HL-60 (cell line): ENCODE measurements at regions not wholly inside any gene's neighbourhood (a gene's known extent, or its start where the extent isn't known, plus 50 kb on each side); places are given as distances from the start of the nearest gene placed in this dataset.

Source experiments
- CTCF ChIP-seq: IDR thresholded peaks from one replicate; pipeline ENCODE4 v1.5.1; 2011; ENCODE audit warnings: low read length, control low read depth, inconsistent platforms; ENCODE audit not compliant: insufficient read depth
- GABPA ChIP-seq: IDR thresholded peaks from 2 replicates; pipeline ENCODE4 v1.6.1; 2012; ENCODE audit warnings: low read depth
- POLR2AphosphoS5 ChIP-seq: IDR thresholded peaks from 2 replicates; pipeline ENCODE4 v1.6.1; 2012; ENCODE audit warnings: low read depth
- REST ChIP-seq: IDR thresholded peaks from 2 replicates; pipeline ENCODE4 v1.6.1; 2012; ENCODE audit warnings: low read depth; ENCODE audit not compliant: insufficient replicate concordance
- SPI1 ChIP-seq: IDR thresholded peaks from 2 replicates; pipeline ENCODE4 v1.6.1; 2012; ENCODE audit warnings: low read depth, mild to moderate bottlenecking, borderline replicate concordance

- TF ChIP-seq CTCF (no peak), REST (no peak), POLR2AphosphoS5 (no peak), GABPA (no peak), SPI1 (no peak)
These were observed 130.6 kb upstream of the CMC1 start for GRCh38 chr3:28110869-28111268.
